CD4-positive, alpha-beta T cell treated with Interleukin-17A for 4 hours (primary cell): ENCODE measurements at regions not wholly inside any gene's neighbourhood (a gene's known extent, or its start where the extent isn't known, plus 50 kb on each side); places are given as distances from the start of the nearest gene placed in this dataset.
A peak's percentile ranks its signal among the peaks of the same experiment; 100 is the strongest.

Experiments used
- DNase-seq: peaks from one replicate; pipeline ENCODE4 v3.0.0-alpha.2; 2020; ENCODE audit warnings: mixed read lengths

DNA sequence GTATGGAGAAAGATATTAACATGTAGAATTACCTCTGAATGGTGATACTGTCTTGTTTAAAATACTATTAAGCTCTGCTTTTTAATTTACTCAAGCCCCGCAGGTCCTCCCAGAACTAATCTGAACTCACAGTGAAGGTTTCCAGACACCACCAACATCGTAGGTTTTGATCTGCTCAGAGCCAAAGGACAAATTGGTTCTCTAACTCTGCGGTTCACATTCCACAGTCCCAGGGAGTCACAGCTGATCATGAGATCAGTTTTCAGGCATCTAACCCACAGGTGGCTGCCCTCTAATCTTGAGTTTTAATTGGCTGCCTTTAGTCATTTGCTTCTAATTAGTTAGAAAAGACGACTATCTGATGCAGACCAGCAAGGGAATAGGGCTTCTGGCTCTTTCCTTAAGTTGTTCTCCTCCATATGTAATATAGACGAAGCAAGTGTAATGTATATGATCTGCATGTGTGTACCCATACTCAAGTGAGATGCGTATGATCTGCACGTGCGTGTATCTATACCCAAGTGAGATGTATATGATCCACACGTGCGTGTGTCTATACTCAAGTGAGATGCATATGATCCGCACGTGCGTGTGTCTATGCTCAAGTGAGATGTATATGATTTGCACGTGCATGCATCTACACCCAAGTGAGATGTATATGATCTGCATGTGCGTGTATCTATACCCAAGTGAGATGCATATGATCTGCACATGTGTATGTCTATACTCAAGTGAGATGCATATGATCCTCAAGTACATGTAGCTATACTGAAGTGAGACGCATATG lies 331.5 kb upstream of the NPVF start:
- DNase-seq, result no peak

DNA sequence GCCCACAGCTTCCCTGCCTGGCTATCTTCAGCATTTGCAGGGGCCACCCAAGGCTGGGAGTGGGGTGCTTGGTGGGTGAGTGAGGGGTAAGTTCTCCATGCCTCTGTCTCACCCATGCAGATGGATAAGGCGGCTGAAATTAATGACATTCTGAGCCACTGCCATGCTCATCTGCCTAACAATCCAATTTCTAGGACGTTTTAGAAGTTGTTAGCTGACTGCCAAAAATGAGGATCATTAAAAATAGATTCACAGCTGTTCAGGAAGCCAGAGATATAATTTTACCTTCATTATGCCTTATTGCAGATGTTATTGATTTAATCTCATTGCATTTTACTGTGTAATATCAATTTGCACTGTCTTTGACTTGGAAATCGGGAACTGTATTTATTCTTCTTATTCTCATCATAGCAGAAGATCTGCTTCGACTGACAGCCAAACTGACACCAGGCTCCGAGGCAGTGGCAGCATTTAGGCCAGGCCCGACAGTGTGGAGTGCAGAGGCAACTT lies 334.4 kb upstream of the NPVF start:
- DNase-seq, result no peak

- no peak for DNase-seq
Measured at GRCh38 chr7:25565002-25565401, 336.7 kb upstream of the NPVF start.

DNA sequence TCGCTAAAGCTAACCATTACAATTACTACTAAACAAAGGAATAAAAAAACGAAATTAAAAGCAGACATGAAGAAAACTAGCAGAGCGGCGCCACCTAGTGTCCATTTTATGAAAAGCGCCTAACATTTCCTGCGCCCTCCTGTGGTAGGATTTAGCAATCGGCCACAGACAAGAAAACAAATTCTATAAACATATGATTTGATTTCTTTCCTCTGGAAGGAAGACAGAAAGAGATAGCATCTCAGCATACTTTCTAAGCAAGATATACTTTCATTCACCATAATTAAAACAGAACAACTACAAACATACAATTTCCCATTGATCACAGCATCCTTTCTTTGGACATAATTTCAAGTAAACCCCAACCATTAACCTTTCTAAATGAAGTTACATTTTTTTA lies 337.7 kb upstream of the NPVF start:
- peak; percentile 78 for DNase-seq

- no peak for DNase-seq
Measured at GRCh38 chr7:25567430-25567829, 339.1 kb upstream of the NPVF start.

DNA sequence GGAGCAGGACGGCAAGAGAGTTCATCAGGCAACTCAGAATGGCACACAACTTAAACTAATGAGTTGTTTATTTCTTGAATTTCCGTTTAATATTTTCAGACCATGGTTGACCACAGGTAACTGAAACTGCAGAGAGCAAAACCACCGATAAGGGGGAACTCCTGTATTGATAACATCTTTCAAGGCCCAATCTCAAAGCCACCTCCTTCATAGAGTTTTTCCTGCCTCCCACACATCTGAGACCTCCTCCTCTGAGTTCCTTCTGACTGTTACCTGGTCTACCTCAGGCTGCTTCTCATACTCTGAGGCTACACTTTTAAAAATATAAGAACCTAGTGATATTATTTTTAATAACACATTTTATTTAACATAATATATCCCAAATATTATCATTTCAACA lies 341.5 kb upstream of the NPVF start:
- no peak for DNase-seq

GRCh38 chr7:25572423-25572822 lies 344.1 kb upstream of the NPVF start:
- no peak for DNase-seq

DNA sequence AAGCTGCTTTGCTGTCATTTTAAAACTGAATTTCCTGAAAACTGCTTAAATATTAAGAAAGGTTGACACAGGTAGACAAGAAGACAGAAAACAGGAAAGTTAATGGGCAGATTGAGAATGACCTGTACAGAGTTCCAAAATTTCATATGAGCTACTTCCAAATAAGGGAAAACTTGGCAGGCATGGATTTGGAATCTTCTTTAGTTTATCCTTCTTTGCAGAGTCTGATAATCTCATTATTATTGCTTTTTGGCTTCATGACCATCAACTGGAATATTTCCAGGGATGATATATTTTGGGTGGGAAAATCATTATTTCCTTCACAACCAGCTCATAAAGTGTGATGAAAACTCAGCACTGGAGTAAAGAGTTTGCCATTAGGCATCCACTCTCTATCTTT lies 346.5 kb upstream of the NPVF start:
- DNase-seq, result no peak

DNA sequence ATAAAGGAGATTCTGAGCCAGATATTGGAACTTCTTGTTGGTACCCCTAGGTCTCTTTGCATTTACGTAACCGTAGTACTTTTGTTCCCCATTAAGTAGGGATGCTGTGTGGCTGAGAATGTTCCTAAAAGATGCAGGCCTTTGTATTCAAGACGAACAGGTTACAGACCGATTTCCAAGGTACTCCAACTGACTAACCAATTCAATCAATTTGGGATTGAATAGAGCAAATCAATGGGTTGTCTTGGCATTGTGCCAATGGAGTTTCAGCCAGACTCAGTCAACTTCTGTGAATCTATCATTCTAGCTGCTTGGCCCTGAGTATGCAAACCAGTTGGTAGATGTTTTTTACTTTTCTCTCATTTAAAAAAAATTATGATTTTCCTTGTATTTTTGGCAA lies 347.3 kb upstream of the NPVF start:
- no peak for DNase-seq

GRCh38 chr7:25578991-25579777 lies 350.9 kb upstream of the NPVF start:
- no peak for DNase-seq

DNA sequence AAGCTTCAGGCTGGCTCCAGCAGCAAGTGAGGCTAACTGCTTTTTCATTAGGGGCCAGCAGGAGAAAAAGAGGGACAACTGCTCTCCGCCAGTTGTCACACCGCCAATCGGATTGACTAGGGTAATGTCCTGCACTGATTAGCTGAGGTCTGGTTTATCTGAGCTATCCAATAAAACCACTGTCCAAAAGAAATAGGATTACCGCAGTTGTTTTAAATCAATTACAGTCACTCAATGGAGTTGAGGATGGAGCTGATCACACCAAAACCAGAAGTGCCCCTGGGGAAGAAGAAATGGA lies 351.4 kb upstream of the NPVF start:
- DNase-seq, result no peak

GRCh38 chr7:25580141-25580540 lies 351.9 kb upstream of the NPVF start:
- DNase-seq, result no peak

DNA sequence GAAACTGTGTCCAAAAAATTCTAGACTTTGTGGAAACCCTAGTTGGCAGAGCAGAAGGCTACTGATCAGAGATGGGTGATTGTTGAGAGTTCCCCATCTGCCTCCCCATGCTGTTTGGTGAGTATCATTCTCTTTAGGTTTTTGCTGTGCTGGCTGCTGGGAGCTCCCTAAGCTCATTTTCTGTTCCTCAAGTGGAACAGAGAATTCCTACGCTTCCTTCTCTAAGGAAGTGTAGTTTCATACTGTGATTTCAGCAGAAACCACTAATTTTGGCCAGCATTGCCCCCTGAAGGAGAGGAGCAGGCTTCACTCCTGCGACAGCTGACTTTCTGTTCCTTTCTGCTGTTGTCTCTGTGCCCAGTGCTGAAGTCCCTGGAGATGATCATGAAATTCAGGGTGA lies 355.3 kb upstream of the NPVF start:
- no peak for DNase-seq

DNA sequence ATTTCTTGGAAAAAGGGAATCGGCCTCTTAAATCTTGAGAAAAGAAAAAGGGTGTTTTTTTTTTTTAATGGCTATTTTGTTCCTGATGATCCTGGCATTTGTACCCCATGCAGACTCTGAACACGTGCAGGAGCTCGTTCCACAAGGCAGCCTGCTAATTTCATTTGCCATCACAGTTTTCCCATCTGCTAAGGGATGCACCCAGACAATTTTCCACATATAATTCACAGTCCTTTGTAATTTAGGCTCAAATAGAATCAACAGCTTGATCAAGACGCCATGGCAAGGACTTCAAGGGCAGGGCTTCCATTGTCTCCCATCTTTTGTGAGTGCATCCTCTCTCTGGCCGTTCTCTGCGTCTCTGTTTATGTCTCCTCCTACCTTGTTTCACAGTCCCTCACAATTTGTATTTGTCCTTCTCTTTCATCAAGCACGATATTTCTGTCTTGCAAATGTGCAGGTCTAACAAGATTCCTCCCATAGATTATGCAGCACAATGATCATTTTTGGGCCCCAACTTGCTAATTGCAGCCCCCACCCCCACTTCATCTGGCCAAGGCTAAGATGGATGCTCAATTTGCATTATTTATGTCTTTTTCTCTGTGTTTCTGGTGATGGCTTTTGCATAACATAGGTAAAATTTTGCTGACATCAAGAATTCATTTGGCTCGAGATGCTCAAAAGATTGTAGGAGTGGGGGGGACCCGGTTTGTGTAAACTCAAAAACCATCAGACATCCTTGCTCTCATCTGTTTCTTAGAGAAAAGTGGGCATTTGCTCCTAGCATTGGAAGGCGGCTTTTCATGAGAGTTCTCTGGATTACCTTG lies 356.0 kb upstream of the NPVF start:
- DNase-seq, result no peak

- no peak for DNase-seq
Measured at GRCh38 chr7:25586513-25586912, 358.2 kb upstream of the NPVF start.

GRCh38 chr7:25594122-25594521 lies 365.8 kb upstream of the NPVF start:
- no peak for DNase-seq

- no peak for DNase-seq
Measured at GRCh38 chr7:25594728-25595127, 366.4 kb upstream of the NPVF start.

DNA sequence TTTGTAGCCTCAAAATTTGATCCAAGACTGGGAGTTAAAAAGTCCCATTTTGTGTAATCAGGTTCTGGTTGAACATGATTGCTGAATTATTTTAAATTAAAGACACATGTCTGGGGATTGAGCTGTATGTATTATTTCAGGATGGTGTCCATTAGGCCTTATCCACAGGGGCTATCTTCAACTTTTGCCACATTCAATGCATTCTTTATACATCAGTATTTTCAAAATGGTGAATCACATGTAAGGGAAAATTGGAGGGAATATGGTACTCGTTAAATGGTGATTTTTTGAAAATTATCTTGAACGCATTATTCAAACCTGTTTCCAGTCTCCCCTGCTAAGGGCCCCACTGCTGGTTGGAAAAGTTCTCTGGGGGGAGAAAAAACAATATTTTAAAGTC lies 367.7 kb upstream of the NPVF start:
- DNase-seq, result no peak

GRCh38 chr7:25596443-25596842 lies 368.2 kb upstream of the NPVF start:
- DNase-seq, result no peak

DNA sequence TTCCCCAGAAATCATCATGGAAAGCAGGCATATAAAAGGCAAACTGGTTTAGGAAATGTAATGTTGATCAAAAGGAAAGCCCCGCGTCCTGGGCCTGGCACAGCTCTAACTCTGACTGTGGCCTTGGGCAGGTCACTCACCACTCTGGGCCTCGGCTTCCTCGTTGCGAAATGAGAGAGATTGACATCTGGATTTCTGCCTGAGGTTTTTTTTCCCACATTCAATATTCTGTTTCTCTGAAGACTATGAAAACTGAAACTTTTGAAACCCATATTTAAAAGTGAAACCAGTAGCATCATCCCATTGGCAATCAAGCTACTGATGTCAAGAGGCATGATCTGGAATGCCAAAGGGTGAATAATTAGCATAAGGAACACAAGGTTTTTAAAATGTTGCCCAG lies 369.7 kb upstream of the NPVF start:
- DNase-seq, result no peak

GRCh38 chr7:25598765-25599164 lies 370.5 kb upstream of the NPVF start:
- DNase-seq, result no peak

DNA sequence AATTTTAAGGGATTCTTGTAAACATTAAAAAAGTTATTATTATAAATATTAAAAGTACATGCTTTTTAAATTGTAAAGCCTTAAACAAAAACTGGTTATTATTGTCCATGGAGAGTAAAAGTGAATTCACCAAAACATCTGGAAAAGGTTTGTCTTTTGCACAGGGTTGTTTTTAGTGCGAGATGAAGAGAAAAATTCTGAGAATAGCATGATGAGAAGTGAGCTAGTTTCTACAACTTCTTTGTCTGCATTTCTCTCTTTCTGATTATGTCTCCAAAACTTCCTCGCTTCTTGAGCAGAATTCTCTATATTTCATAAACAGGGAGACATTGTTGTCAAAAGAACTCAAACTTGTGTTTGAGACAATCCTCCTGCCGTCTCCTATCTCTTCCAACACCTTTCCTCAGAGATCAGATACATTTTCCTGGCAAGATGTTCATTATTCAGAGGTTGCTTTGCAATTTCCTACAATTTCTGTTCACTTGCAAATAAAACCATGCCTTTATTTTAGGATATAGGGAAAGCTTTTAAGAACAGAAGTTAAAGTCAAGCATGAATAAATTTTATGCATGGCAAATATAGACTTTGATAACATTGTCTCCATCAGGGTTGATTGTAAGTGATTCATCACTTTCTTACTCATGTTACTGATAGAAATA lies 372.1 kb upstream of the NPVF start:
- DNase-seq, result no peak
